Mononuclear cell (primary cell): ENCODE measurements at regions not wholly inside any gene's neighbourhood (a gene's known extent, or its start where the extent isn't known, plus 50 kb on each side); places are given as distances from the start of the nearest gene placed in this dataset.
"Not testable (repeated sequence)": the region's sequence is repeated elsewhere in the genome, so short reads cannot be mapped to it uniquely, and the experiment has no call there.

Source experiments
- H3K27me3 ChIP-seq: 2 replicates; pipeline ENCODE4 v1.6.0; 2011; ENCODE audit warnings: low read length, control low read depth; ENCODE audit not compliant: insufficient read depth
- H3K4me1 ChIP-seq: 2 replicates; pipeline ENCODE4 v1.5.1; 2011; ENCODE audit warnings: mild to moderate bottlenecking, low read length, control low read depth; ENCODE audit not compliant: insufficient read depth
- H3K4me3 ChIP-seq: 2 replicates; pipeline ENCODE4 v1.5.1; 2011; ENCODE audit warnings: mild to moderate bottlenecking, low read length, moderate library complexity
- H3K9me3 ChIP-seq: 2 replicates; pipeline ENCODE4 v1.5.1; 2011; ENCODE audit warnings: low read depth, mild to moderate bottlenecking, control low read depth, low read length

- H3K9me3 ChIP-seq, H3K4me3 ChIP-seq, H3K4me1 ChIP-seq, H3K27me3 ChIP-seq: not testable (repeated sequence)
These were observed 49.7 kb upstream of the LPCAT1 start for GRCh38 chr5:1573217-1574022.
